GOT3 (cell line): ENCODE measurements at regions not wholly inside any gene's neighbourhood (a gene's known extent, or its start where the extent isn't known, plus 50 kb on each side); places are given as distances from the start of the nearest gene placed in this dataset.

Source experiments
- DNase-seq: peaks from one replicate; lab custom pipeline; 2025; ENCODE audit warnings: mixed read lengths; lab: John Stamatoyannopoulos, UW

GRCh38 chr7:110568388-110568787 is 522.5 kb upstream of the LRRN3 start:
- no peak for DNase-seq

- DNase-seq: no peak
Measured at GRCh38 chr7:110568932-110569331, 522.0 kb upstream of the LRRN3 start.

- no peak for DNase-seq
Measured at GRCh38 chr7:110569486-110570205, 521.3 kb upstream of the LRRN3 start.

- DNase-seq: no peak
Measured at GRCh38 chr7:110573862-110574528, 516.9 kb upstream of the LRRN3 start.

GRCh38 chr7:110587294-110587693 is 503.6 kb upstream of the LRRN3 start:
- DNase-seq: no peak

GRCh38 chr7:110590415-110590814 is 500.5 kb upstream of the LRRN3 start:
- no peak for DNase-seq

GRCh38 chr7:110591341-110591740 is 499.6 kb upstream of the LRRN3 start:
- no peak for DNase-seq

- no peak for DNase-seq
Measured at GRCh38 chr7:110592557-110592956, 498.4 kb upstream of the LRRN3 start.

- DNase-seq: no peak
Measured at GRCh38 chr7:110593355-110593754, 497.6 kb upstream of the LRRN3 start.

GRCh38 chr7:110595694-110596093 is 495.2 kb upstream of the LRRN3 start:
- no peak for DNase-seq

- DNase-seq: no peak
Measured at GRCh38 chr7:110600956-110601355, 490.0 kb upstream of the LRRN3 start.

- no peak for DNase-seq
Measured at GRCh38 chr7:110601710-110602109, 489.2 kb upstream of the LRRN3 start.

- DNase-seq: no peak
Measured at GRCh38 chr7:110604206-110604605, 486.7 kb upstream of the LRRN3 start.

- DNase-seq: no peak
Measured at GRCh38 chr7:110604885-110605284, 486.0 kb upstream of the LRRN3 start.

GRCh38 chr7:110607050-110607857 is 483.7 kb upstream of the LRRN3 start:
- DNase-seq: no peak

GRCh38 chr7:110609336-110609735 is 481.6 kb upstream of the LRRN3 start:
- DNase-seq: no peak

- DNase-seq: no peak
Measured at GRCh38 chr7:110612680-110613079, 478.2 kb upstream of the LRRN3 start.
